Dendritic cell treated with granulocyte-macrophage colony-stimulating factor and Interleukin-4, amounts not matched to agents 40 ng/mL and 50 ng/mL, for 4 days (primary cell): ENCODE measurements at regions not wholly inside any gene's neighbourhood (a gene's known extent, or its start where the extent isn't known, plus 50 kb on each side); places are given as distances from the start of the nearest gene placed in this dataset.

ENCODE experiments used
- H3K27ac Mint-ChIP-seq: one replicate; pipeline ENCODE4 v1.8.0; 2022; ENCODE audit warnings: mild to moderate bottlenecking, mixed read lengths
- H3K27me3 Mint-ChIP-seq: one replicate; pipeline ENCODE4 v1.8.0; 2022; ENCODE audit warnings: mild to moderate bottlenecking, mixed read lengths
- H3K36me3 Mint-ChIP-seq: one replicate; pipeline ENCODE4 v1.8.0; 2022; ENCODE audit warnings: low read depth, mixed read lengths
- H3K4me1 Mint-ChIP-seq: one replicate; pipeline ENCODE4 v1.8.0; 2022; ENCODE audit warnings: low read depth, mixed read lengths
- H3K4me3 Mint-ChIP-seq: one replicate; pipeline ENCODE4 v1.8.0; 2022; ENCODE audit warnings: mild to moderate bottlenecking, moderate library complexity, mixed read lengths
- H3K9me3 Mint-ChIP-seq: one replicate; pipeline ENCODE4 v1.8.0; 2022; ENCODE audit warnings: mixed read lengths
- intact Hi-C: fragments of 100-400 bp; cut with micrococcal nuclease; formaldehyde crosslinking; loops from one replicate; pipeline ENCODE4 v1.15.0; 2022

GRCh38 chr5:56605231-56605630 is 210.1 kb upstream of the MAP3K1 start:
- Mint-ChIP-seq H3K27me3 (no peaks in the 10 kb centered on the region), H3K4me1 (peaks cover 66% of the 10 kb centered on the region), H3K36me3 (peaks cover under 1% of the 10 kb centered on the region), H3K4me3 (no peak overlapping the region), H3K9me3 (peaks cover 3% of the 10 kb centered on the region), H3K27ac (no peak overlapping the region)
- intact Hi-C loops, result no loop called here

- no peaks in the 10 kb centered on the region for H3K27me3 Mint-ChIP-seq
Observed at GRCh38 chr5:56601641-56602071, 213.7 kb upstream of the MAP3K1 start.

GRCh38 chr5:56598941-56599340 is 216.4 kb upstream of the MAP3K1 start:
- H3K27me3 Mint-ChIP-seq, result peaks cover 5% of the 10 kb centered on the region
- peaks cover 34% of the 10 kb centered on the region for H3K4me1 Mint-ChIP-seq
- H3K27ac Mint-ChIP-seq, result no peak overlapping the region
- intact Hi-C loops, result no loop called here
- H3K36me3 Mint-ChIP-seq, result no peaks in the 10 kb centered on the region
- no peaks in the 10 kb centered on the region for H3K9me3 Mint-ChIP-seq
- H3K4me3 Mint-ChIP-seq, result no peak overlapping the region

More at GRCh38 chr5:56601641-56602071, 213.7 kb upstream of the MAP3K1 start:
- H3K27ac Mint-ChIP-seq, result no peak overlapping the region
- H3K4me3 Mint-ChIP-seq, result no peak overlapping the region
- intact Hi-C loops, result no loop called here
- peaks cover 51% of the 10 kb centered on the region for H3K4me1 Mint-ChIP-seq
- no peaks in the 10 kb centered on the region for H3K9me3 Mint-ChIP-seq
- no peaks in the 10 kb centered on the region for H3K36me3 Mint-ChIP-seq

- Mint-ChIP-seq H3K36me3 (no peaks in the 10 kb centered on the region), H3K27ac (no peak overlapping the region), H3K4me1 (peaks cover 36% of the 10 kb centered on the region), H3K9me3 (no peaks in the 10 kb centered on the region), H3K4me3 (no peak overlapping the region), H3K27me3 (peaks cover 7% of the 10 kb centered on the region)
- intact Hi-C loops, result no loop called here
Observed at GRCh38 chr5:56596155-56596554, 219.2 kb upstream of the MAP3K1 start.

- H3K9me3 Mint-ChIP-seq, result no peaks in the 10 kb centered on the region
- peaks cover 7% of the 10 kb centered on the region for H3K27me3 Mint-ChIP-seq
- no peak overlapping the region for H3K4me3 Mint-ChIP-seq
- H3K27ac Mint-ChIP-seq, result no peak overlapping the region
- peaks cover 30% of the 10 kb centered on the region for H3K4me1 Mint-ChIP-seq
- no peaks in the 10 kb centered on the region for H3K36me3 Mint-ChIP-seq
- intact Hi-C loops, result no loop called here
Observed at GRCh38 chr5:56595566-56595965, 219.8 kb upstream of the MAP3K1 start.

GRCh38 chr5:56594792-56595191 is 220.6 kb upstream of the MAP3K1 start:
- H3K27ac Mint-ChIP-seq, result no peak overlapping the region
- H3K36me3 Mint-ChIP-seq, result no peaks in the 10 kb centered on the region
- peaks cover 7% of the 10 kb centered on the region for H3K27me3 Mint-ChIP-seq
- no peak overlapping the region for H3K4me3 Mint-ChIP-seq
- H3K4me1 Mint-ChIP-seq, result peaks cover 26% of the 10 kb centered on the region
- no peaks in the 10 kb centered on the region for H3K9me3 Mint-ChIP-seq
- intact Hi-C loops, result no loop called here

- Mint-ChIP-seq H3K36me3 (no peaks in the 10 kb centered on the region), H3K27ac (no peak overlapping the region), H3K9me3 (no peaks in the 10 kb centered on the region), H3K4me3 (no peak overlapping the region), H3K27me3 (peaks cover 8% of the 10 kb centered on the region), H3K4me1 (peaks cover 56% of the 10 kb centered on the region)
- intact Hi-C loops, result no loop called here
Observed at GRCh38 chr5:56591081-56591480, 224.3 kb upstream of the MAP3K1 start.

GRCh38 chr5:56589481-56589860 is 225.9 kb upstream of the MAP3K1 start:
- intact Hi-C loops, result loop anchor here (10.0 kb wide), 1 partner anchor 105 kb away; no protein-coding TSS in a partner anchor
- H3K36me3 Mint-ChIP-seq, result no peaks in the 10 kb centered on the region
- H3K27ac Mint-ChIP-seq, result peak overlapping the region; percentile 67
- H3K27me3 Mint-ChIP-seq, result peaks cover 5% of the 10 kb centered on the region
- H3K4me1 Mint-ChIP-seq, result peaks cover 67% of the 10 kb centered on the region
- H3K9me3 Mint-ChIP-seq, result no peaks in the 10 kb centered on the region
- H3K4me3 Mint-ChIP-seq, result no peak overlapping the region

- Mint-ChIP-seq H3K27me3 (peaks cover 4% of the 10 kb centered on the region), H3K4me1 (peaks cover 65% of the 10 kb centered on the region), H3K4me3 (no peak overlapping the region), H3K27ac (peak overlapping the region; percentile 67), H3K36me3 (no peaks in the 10 kb centered on the region), H3K9me3 (no peaks in the 10 kb centered on the region)
- intact Hi-C loops, result loop anchor here (10.0 kb wide), 1 partner anchor 104 kb away; no protein-coding TSS in a partner anchor
Observed at GRCh38 chr5:56588636-56589480, 226.5 kb upstream of the MAP3K1 start.

- intact Hi-C loops, result loop anchor here (10.0 kb wide), 1 partner anchor 103 kb away; no protein-coding TSS in a partner anchor
- peak overlapping the region; percentile 67 for H3K27ac Mint-ChIP-seq
Observed at GRCh38 chr5:56588131-56588487, 227.2 kb upstream of the MAP3K1 start.

GRCh38 chr5:56587381-56588130 is 227.8 kb upstream of the MAP3K1 start:
- H3K4me3 Mint-ChIP-seq, result no peak overlapping the region
- H3K36me3 Mint-ChIP-seq, result no peaks in the 10 kb centered on the region
- peak overlapping the region; percentile 67 for H3K27ac Mint-ChIP-seq
- intact Hi-C loops, result loop anchor here (10.0 kb wide), 1 partner anchor 103 kb away; no protein-coding TSS in a partner anchor
- H3K27me3 Mint-ChIP-seq, result peaks cover 2% of the 10 kb centered on the region
- H3K9me3 Mint-ChIP-seq, result no peaks in the 10 kb centered on the region
- peaks cover 61% of the 10 kb centered on the region for H3K4me1 Mint-ChIP-seq

More at GRCh38 chr5:56588131-56588487, 227.2 kb upstream of the MAP3K1 start:
- no peak overlapping the region for H3K4me3 Mint-ChIP-seq
- no peaks in the 10 kb centered on the region for H3K36me3 Mint-ChIP-seq
- H3K9me3 Mint-ChIP-seq, result no peaks in the 10 kb centered on the region
- H3K27me3 Mint-ChIP-seq, result peaks cover 2% of the 10 kb centered on the region
- peaks cover 66% of the 10 kb centered on the region for H3K4me1 Mint-ChIP-seq

- intact Hi-C loops, result loop anchor here (10.0 kb wide), 1 partner anchor 101 kb away; no protein-coding TSS in a partner anchor
- no peaks in the 10 kb centered on the region for H3K36me3 Mint-ChIP-seq
- H3K9me3 Mint-ChIP-seq, result no peaks in the 10 kb centered on the region
- peaks cover 2% of the 10 kb centered on the region for H3K27me3 Mint-ChIP-seq
- no peak overlapping the region for H3K4me3 Mint-ChIP-seq
- peak overlapping the region; percentile 22 for H3K27ac Mint-ChIP-seq
- H3K4me1 Mint-ChIP-seq, result peaks cover 53% of the 10 kb centered on the region
Observed at GRCh38 chr5:56585999-56586691, 229.2 kb upstream of the MAP3K1 start.

GRCh38 chr5:56585461-56585860 is 229.9 kb upstream of the MAP3K1 start:
- intact Hi-C loops, result loop anchor here (10.0 kb wide), 1 partner anchor 101 kb away; no protein-coding TSS in a partner anchor
- Mint-ChIP-seq H3K27ac (peak overlapping the region; percentile 22), H3K4me1 (peaks cover 60% of the 10 kb centered on the region), H3K27me3 (peaks cover 2% of the 10 kb centered on the region), H3K36me3 (no peaks in the 10 kb centered on the region), H3K4me3 (no peak overlapping the region), H3K9me3 (no peaks in the 10 kb centered on the region)
